Smooth muscle cell (in vitro differentiated cells): ENCODE measurements at regions not wholly inside any gene's neighbourhood (a gene's known extent, or its start where the extent isn't known, plus 50 kb on each side); places are given as distances from the start of the nearest gene placed in this dataset.

Experiments used
- DNase-seq: peaks from one replicate; lab custom pipeline; 2025; ENCODE audit not compliant: unreplicated experiment; lab: John Stamatoyannopoulos, UW
- H2AFZ ChIP-seq: fragments of 200-600 bp; sonication (generic); 2 replicates; pipeline ENCODE4 v1.6.0; 2016; ENCODE audit warnings: antibody characterized with exemption, low read depth, mild to moderate bottlenecking
- H3F3A ChIP-seq: fragments of 200-600 bp; sonication (generic); 2 replicates; pipeline ENCODE4 v1.6.0; 2017; ENCODE audit warnings: antibody characterized with exemption, low read depth
- H3K27ac ChIP-seq: fragments of 200-600 bp; sonication (generic); 2 replicates; pipeline ENCODE4 v1.5.1; 2016; ENCODE audit warnings: low read depth, mild to moderate bottlenecking
- H3K27me3 ChIP-seq: fragments of 200-600 bp; sonication (generic); 2 replicates; pipeline ENCODE4 v1.6.1; 2016; ENCODE audit warnings: low read depth, mild to moderate bottlenecking
- H3K36me3 ChIP-seq: fragments of 200-600 bp; sonication (generic); 2 replicates; pipeline ENCODE4 v1.5.1; 2016; ENCODE audit warnings: low read depth
- H3K4me1 ChIP-seq: fragments of 200-600 bp; sonication (generic); 2 replicates; pipeline ENCODE4 v1.5.1; 2016; ENCODE audit warnings: low read depth
- H3K4me2 ChIP-seq: fragments of 200-600 bp; sonication (generic); 2 replicates; pipeline ENCODE4 v1.6.0; 2016; ENCODE audit warnings: mild to moderate bottlenecking
- H3K4me3 ChIP-seq: fragments of 200-600 bp; sonication (generic); 2 replicates; pipeline ENCODE4 v1.5.1; 2016; ENCODE audit warnings: mild to moderate bottlenecking
- H3K79me2 ChIP-seq: fragments of 200-600 bp; sonication (generic); 2 replicates; pipeline ENCODE4 v1.6.0; 2016; ENCODE audit warnings: low read depth, mild to moderate bottlenecking
- H3K9ac ChIP-seq: fragments of 200-600 bp; sonication (generic); 2 replicates; pipeline ENCODE4 v1.6.0; 2016; ENCODE audit warnings: low read depth
- H3K9me3 ChIP-seq: fragments of 200-600 bp; sonication (generic); replicated peaks from 2 replicates; pipeline ENCODE4 v1.5.1; 2016; ENCODE audit warnings: low read depth
- H4K20me1 ChIP-seq: fragments of 200-600 bp; sonication (generic); 2 replicates; pipeline ENCODE4 v1.6.0; 2016; ENCODE audit warnings: low read depth
- WGBS: methylation state at CpG from one replicate; pipeline ENCODE4 v1.1.7; 2016; ENCODE audit warnings: low lambda C conversion rate; 5-methylcytosine and 5-hydroxymethylcytosine counted together
- TF ChIP-seq, protein P1 (sequence below): fragments of 200-600 bp; sonication (generic); IDR thresholded peaks from 2 replicates; pipeline ENCODE4 v1.5.1; 2017; ENCODE audit warnings: borderline replicate concordance, mild to moderate bottlenecking, antibody characterized with exemption; ENCODE audit not compliant: insufficient read depth, poor library complexity, severe bottlenecking

DNA sequence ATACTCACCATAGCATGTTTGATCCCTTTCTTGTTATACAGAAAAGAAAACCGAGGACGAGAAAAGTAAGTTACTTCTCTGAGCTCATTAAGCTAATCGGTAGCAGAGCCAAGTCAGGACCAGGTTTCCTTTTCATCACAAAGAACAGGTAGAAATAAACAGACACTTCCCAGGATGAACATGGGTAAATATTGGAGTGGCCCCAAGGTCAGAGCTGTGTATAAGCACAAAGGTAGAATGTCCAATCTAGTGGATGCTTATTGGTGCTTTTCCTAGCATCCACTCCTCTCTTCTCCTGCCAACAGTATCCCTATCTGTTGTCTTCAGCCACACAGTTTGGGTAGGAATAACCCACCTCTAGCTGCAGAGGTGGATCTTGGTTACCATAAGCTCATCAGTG is 52.8 kb upstream of the THUMPD3 start:
- Histone ChIP-seq H3K4me1 (peaks cover 3% of the 10 kb centered on the region), H3K27me3 (no peaks in the 10 kb centered on the region), H3K4me2 (no peak overlapping the region), H3K9me3 (no peaks in the 10 kb centered on the region), H3F3A (no peaks in the 10 kb centered on the region), H3K4me3 (no peak overlapping the region), H3K36me3 (no peaks in the 10 kb centered on the region), H3K79me2 (no peaks in the 10 kb centered on the region), H3K9ac (no peak overlapping the region), H2AFZ (no peak overlapping the region), H4K20me1 (no peaks in the 10 kb centered on the region), H3K27ac (no peak overlapping the region)
- 97% methylated on average over 3 of the region's 3 CpGs for WGBS
- TF ChIP-seq, protein P1, sequence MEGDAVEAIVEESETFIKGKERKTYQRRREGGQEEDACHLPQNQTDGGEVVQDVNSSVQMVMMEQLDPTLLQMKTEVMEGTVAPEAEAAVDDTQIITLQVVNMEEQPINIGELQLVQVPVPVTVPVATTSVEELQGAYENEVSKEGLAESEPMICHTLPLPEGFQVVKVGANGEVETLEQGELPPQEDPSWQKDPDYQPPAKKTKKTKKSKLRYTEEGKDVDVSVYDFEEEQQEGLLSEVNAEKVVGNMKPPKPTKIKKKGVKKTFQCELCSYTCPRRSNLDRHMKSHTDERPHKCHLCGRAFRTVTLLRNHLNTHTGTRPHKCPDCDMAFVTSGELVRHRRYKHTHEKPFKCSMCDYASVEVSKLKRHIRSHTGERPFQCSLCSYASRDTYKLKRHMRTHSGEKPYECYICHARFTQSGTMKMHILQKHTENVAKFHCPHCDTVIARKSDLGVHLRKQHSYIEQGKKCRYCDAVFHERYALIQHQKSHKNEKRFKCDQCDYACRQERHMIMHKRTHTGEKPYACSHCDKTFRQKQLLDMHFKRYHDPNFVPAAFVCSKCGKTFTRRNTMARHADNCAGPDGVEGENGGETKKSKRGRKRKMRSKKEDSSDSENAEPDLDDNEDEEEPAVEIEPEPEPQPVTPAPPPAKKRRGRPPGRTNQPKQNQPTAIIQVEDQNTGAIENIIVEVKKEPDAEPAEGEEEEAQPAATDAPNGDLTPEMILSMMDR = no peak
- no peak for DNase-seq

DNA sequence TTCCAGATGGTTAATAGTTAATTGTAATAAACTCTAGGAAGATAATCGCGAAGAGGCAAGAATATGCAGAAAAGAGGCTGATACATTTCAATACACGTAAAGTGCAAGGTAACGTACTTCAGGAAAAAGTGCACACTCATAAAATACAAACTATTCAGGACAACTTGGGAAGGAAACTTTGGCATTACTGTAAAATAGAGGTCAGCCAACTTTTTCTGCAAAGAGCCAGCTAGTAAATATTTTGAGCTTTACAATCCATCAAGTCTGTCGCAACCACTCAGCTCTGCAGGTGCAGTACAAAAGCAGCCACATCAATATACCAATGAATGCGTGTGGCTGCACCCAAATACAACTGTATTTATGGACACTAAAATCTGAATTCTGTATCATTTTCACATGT is 51.6 kb upstream of the THUMPD3 start:
- DNase-seq = no peak
- WGBS = 95% methylated on average over 6 of the region's 6 CpGs
- Histone ChIP-seq H3K9me3 (no peaks in the 10 kb centered on the region), H3K27ac (no peak overlapping the region), H3K79me2 (no peaks in the 10 kb centered on the region), H3K4me2 (no peak overlapping the region), H3K36me3 (no peaks in the 10 kb centered on the region), H3K27me3 (no peaks in the 10 kb centered on the region), H4K20me1 (no peaks in the 10 kb centered on the region), H3F3A (no peaks in the 10 kb centered on the region), H3K9ac (no peak overlapping the region), H3K4me3 (no peak overlapping the region), H3K4me1 (peaks cover 3% of the 10 kb centered on the region), H2AFZ (no peak overlapping the region)
- TF ChIP-seq, protein P1 = no peak
